ENCODE measurements at regions not wholly inside any gene's neighbourhood (a gene's known extent, or its start where the extent isn't known, plus 50 kb on each side); places are given as distances from the start of the nearest gene placed in this dataset.

DNA sequence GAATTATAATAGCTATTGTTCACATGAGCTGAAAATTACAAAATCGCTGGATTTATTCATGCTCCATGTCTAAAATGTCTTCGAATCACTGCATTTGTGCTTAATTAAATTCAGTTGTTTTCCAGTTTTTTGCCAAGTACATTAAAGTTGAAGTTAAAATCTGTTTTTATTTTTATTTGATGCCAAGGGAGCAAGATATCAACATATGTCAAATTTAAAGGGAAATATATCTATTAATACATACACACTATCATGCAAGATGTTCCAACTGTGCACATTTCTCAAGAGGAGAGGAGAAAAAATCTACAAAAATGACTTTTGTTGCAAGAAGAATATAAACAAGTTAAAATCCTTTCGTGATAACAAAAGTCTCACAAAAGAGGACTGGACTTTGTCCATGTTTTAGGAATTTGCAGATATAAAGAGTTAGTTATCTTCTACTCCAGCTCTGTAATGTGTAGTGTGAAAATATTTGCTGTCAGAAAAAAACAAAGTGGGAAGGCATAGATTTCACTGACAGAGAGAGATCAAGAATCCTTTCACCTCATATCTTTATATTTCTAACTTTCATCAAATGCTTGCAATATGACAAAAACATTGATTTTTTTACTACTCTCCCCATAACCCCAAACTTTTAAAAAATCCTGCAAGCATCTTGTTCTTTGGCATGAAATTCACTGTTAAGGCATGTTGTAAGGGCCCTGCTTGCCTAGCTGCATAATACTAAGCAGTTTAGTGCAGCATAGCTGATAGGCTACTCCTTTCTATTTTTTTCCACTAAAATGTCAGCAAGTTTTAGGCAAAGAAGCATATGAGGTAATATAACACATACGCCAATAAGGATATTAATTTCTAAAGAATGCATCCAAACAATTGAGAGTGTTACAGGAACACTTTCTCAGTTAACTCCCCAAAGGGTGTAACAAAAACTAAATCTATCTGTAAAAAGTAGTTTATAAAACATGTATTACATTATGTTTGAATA is 340.2 kb upstream of the ADAMTS5 start:
- TF ChIP-seq POLR2AphosphoS5 (IDR thresholded peaks at IDR 0.05; ENCODE audit: insufficient read depth, low read depth, low read length): no peak
- TF ChIP-seq, protein P1, sequence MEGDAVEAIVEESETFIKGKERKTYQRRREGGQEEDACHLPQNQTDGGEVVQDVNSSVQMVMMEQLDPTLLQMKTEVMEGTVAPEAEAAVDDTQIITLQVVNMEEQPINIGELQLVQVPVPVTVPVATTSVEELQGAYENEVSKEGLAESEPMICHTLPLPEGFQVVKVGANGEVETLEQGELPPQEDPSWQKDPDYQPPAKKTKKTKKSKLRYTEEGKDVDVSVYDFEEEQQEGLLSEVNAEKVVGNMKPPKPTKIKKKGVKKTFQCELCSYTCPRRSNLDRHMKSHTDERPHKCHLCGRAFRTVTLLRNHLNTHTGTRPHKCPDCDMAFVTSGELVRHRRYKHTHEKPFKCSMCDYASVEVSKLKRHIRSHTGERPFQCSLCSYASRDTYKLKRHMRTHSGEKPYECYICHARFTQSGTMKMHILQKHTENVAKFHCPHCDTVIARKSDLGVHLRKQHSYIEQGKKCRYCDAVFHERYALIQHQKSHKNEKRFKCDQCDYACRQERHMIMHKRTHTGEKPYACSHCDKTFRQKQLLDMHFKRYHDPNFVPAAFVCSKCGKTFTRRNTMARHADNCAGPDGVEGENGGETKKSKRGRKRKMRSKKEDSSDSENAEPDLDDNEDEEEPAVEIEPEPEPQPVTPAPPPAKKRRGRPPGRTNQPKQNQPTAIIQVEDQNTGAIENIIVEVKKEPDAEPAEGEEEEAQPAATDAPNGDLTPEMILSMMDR (IDR thresholded peaks at IDR 0.05; ENCODE audit: extremely low read depth in 1 of 2, insufficient read depth in 1 of 2, low read depth in 1 of 2, low read length in 2 of 2): no peak
- no peak for TF ChIP-seq EZH2 (IDR thresholded peaks at IDR 0.05; ENCODE audit: borderline replicate concordance, low read depth, low read length, severe bottlenecking)
- no peak for TF ChIP-seq FOS (IDR thresholded peaks at IDR 0.05; ENCODE audit: borderline replicate concordance, insufficient read depth, low read length)
- TF ChIP-seq POLR2A (IDR thresholded peaks at IDR 0.05; ENCODE audit: low read depth, low read length): no peak
- TF ChIP-seq JUN (IDR thresholded peaks at IDR 0.05; ENCODE audit: borderline replicate concordance, insufficient read depth, insufficient read length, low read depth): no peak
- TF ChIP-seq, protein P2, sequence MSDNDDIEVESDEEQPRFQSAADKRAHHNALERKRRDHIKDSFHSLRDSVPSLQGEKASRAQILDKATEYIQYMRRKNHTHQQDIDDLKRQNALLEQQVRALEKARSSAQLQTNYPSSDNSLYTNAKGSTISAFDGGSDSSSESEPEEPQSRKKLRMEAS (IDR thresholded peaks at IDR 0.05; ENCODE audit: insufficient read depth, insufficient read length): no peak
- no peak for TF ChIP-seq MYC (IDR thresholded peaks at IDR 0.05; ENCODE audit: low read depth, low read length)
